Fibroblast of the aortic adventitia (primary cell): ENCODE measurements at regions not wholly inside any gene's neighbourhood (a gene's known extent, or its start where the extent isn't known, plus 50 kb on each side); places are given as distances from the start of the nearest gene placed in this dataset.

ENCODE experiments used
- DNase-seq: peaks from one replicate; pipeline ENCODE4 v3.0.0-alpha.2; 2010; ENCODE audit warnings: low read depth
- H3K4me3 ChIP-seq: 2 replicates; pipeline ENCODE4 v1.5.1; 2011; ENCODE audit warnings: low read depth, mild to moderate bottlenecking, control low read depth, low read length, moderate library complexity
- TF ChIP-seq, protein P1 (sequence below): IDR thresholded peaks from 2 replicates; pipeline ENCODE4 v1.5.1; 2011; ENCODE audit warnings: mild to moderate bottlenecking, low read length, control low read depth, inconsistent platforms; ENCODE audit not compliant: insufficient read depth

- TF ChIP-seq, protein P1, sequence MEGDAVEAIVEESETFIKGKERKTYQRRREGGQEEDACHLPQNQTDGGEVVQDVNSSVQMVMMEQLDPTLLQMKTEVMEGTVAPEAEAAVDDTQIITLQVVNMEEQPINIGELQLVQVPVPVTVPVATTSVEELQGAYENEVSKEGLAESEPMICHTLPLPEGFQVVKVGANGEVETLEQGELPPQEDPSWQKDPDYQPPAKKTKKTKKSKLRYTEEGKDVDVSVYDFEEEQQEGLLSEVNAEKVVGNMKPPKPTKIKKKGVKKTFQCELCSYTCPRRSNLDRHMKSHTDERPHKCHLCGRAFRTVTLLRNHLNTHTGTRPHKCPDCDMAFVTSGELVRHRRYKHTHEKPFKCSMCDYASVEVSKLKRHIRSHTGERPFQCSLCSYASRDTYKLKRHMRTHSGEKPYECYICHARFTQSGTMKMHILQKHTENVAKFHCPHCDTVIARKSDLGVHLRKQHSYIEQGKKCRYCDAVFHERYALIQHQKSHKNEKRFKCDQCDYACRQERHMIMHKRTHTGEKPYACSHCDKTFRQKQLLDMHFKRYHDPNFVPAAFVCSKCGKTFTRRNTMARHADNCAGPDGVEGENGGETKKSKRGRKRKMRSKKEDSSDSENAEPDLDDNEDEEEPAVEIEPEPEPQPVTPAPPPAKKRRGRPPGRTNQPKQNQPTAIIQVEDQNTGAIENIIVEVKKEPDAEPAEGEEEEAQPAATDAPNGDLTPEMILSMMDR: no peak
Observed at GRCh38 chr18:46386788-46387187, 270.2 kb downstream of the LOXHD1 start.

GRCh38 chr18:46387441-46388131 is 269.4 kb downstream of the LOXHD1 start:
- TF ChIP-seq, protein P1: no peak
- DNase-seq: no peak
- H3K4me3 ChIP-seq: no peak overlapping the region

More at GRCh38 chr18:46386788-46387187, 270.2 kb downstream of the LOXHD1 start:
- no peak overlapping the region for H3K4me3 ChIP-seq
- DNase-seq: peak; percentile 5

DNA sequence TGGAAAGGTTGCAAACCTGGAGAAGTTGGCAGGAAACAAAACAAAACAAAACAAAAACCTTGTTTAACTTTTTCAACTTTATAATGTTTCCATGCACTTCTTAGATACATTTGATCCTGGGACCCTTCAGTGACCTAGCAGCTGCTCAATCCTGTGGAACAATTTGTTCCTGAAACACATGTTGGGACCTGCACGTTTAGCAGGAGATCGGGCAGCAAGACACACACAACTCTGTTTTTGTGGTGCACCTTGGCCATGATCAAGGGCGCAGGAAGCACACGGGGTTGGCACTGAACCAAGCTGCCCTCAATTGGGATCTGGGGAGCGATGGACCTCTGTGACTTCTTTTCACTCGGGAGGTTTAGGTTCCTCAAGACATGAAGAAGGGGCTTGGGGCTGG is 268.7 kb downstream of the LOXHD1 start:
- DNase-seq: no peak
- no peak overlapping the region for H3K4me3 ChIP-seq
- TF ChIP-seq, protein P1: no peak

DNA sequence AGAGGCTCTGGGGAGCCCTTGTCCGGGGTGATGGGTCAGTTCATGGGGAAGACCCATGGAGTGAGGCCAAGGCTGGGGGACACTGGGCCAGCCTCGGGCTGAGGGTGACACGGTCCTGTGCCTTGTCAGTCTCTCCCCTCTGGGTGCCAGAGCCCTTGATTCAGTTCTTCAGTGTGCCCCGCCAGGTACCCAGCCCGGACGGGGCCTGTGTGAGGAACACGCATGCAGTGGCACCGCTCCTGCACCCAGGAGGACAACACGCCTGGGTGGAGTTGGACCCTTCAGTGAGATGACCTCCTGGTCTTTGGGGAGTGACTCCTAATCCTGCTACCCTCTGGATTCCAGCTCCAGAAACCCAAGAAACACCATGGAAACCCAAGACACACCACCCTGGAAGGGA is 264.4 kb downstream of the LOXHD1 start:
- no peak for DNase-seq
- no peak overlapping the region for H3K4me3 ChIP-seq
- TF ChIP-seq, protein P1: no peak

DNA sequence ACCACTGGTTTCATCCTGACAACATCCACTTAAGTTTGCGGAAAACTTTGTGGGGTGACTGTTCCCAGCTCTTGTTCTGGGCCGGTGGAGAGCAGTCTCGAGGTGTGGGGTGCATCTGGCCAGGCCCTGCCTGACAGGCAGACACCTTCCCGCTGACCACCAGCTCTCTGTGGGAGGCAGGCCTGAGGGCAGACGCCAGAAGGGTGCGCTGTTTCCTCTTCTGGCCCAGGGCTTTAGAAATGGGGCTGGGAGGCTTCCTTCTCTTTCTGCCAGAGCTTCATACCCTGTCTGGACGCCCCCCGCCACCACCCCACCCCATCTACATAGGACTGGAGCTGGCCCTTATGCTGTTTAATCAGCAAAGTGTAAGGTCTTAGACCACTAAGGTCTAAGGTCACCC is 263.8 kb downstream of the LOXHD1 start:
- no peak for DNase-seq
- TF ChIP-seq, protein P1: no peak
- no peak overlapping the region for H3K4me3 ChIP-seq

DNA sequence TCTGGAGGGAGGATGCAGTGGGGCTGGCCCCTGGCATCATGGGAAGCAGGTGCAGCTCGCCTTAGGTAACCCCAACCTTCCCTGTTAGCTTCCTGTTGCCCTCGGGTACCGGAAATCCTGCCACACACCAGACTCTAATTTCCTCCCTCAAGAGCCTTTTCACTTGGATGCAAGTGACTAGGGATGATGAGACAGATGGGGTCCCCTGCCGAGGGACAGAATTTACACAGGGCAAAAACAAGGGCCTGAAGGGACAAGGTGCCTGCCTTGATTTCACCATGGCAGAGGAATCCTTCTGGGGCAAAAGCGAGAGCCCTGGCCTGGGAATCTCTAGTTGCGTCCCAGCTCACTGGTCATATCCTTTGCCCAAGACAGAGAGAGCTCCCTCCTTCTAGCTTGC is 263.1 kb downstream of the LOXHD1 start:
- H3K4me3 ChIP-seq: no peak overlapping the region
- TF ChIP-seq, protein P1: no peak
- DNase-seq: no peak

GRCh38 chr18:46395795-46396194 is 261.2 kb downstream of the LOXHD1 start:
- TF ChIP-seq, protein P1: no peak
- H3K4me3 ChIP-seq: no peak overlapping the region
- no peak for DNase-seq
